Right ventricle myocardium superior (tissue), 1 donor: ENCODE measurements at regions not wholly inside any gene's neighbourhood (a gene's known extent, or its start where the extent isn't known, plus 50 kb on each side); places are given as distances from the start of the nearest gene placed in this dataset.
"Not testable (repeated sequence)": the region's sequence is repeated elsewhere in the genome, so short reads cannot be mapped to it uniquely, and the experiment has no call there.

Experiments
- ATAC-seq: fragments of 200-7000 bp; cut with Tn5 transposase; one replicate; pipeline ENCODE4 v1.9.1; 2020; ENCODE audit warnings: mild to moderate bottlenecking; ENCODE audit not compliant: poor library complexity
- DNase-seq: peaks from one replicate; pipeline ENCODE4 v3.0.0-alpha.2; 2020
- intact Hi-C: fragments of 100-400 bp; cut with DNase I; formaldehyde crosslinking; loops from one replicate; pipeline ENCODE4 v1.11.2; 2022
- donor health status: DM: no; HTN: yes; CAD: no; lungs with severe emphysema.

- ATAC-seq, DNase-seq, intact Hi-C loops: not testable (repeated sequence)
Observed at GRCh38 chr21:5217933-5218332, 5303.4 kb upstream of the TPTE start.

GRCh38 chr21:5219988-5220387 is 5301.4 kb upstream of the TPTE start:
- intact Hi-C loops, ATAC-seq, DNase-seq: not testable (repeated sequence)

GRCh38 chr21:5220468-5220867 is 5300.9 kb upstream of the TPTE start:
- ATAC-seq, intact Hi-C loops, DNase-seq: not testable (repeated sequence)

- DNase-seq, intact Hi-C loops: not testable (repeated sequence)
Observed at GRCh38 chr21:5221458-5222050, 5299.8 kb upstream of the TPTE start.

GRCh38 chr21:5222996-5223782 is 5298.2 kb upstream of the TPTE start:
- ATAC-seq, intact Hi-C loops: not testable (repeated sequence)
- peak; percentile 47 for DNase-seq

More at GRCh38 chr21:5221458-5222050, 5299.8 kb upstream of the TPTE start:
- ATAC-seq, result not testable (repeated sequence)

GRCh38 chr21:5224156-5224555 is 5297.2 kb upstream of the TPTE start:
- ATAC-seq, DNase-seq, intact Hi-C loops: not testable (repeated sequence)

- intact Hi-C loops, ATAC-seq: not testable (repeated sequence)
Observed at GRCh38 chr21:5227252-5227651, 5294.1 kb upstream of the TPTE start.

GRCh38 chr21:5230561-5230960 is 5290.8 kb upstream of the TPTE start:
- intact Hi-C loops, ATAC-seq, DNase-seq: not testable (repeated sequence)

More at GRCh38 chr21:5227252-5227651, 5294.1 kb upstream of the TPTE start:
- DNase-seq, result not testable (repeated sequence)

- ATAC-seq, intact Hi-C loops: not testable (repeated sequence)
- DNase-seq, result peak; percentile 43
Observed at GRCh38 chr21:5231261-5231660, 5290.1 kb upstream of the TPTE start.

- ATAC-seq, intact Hi-C loops: not testable (repeated sequence)
Observed at GRCh38 chr21:5232176-5232958, 5289.0 kb upstream of the TPTE start.

GRCh38 chr21:5235761-5236160 is 5285.6 kb upstream of the TPTE start:
- DNase-seq, intact Hi-C loops, ATAC-seq: not testable (repeated sequence)

More at GRCh38 chr21:5232176-5232958, 5289.0 kb upstream of the TPTE start:
- not testable (repeated sequence) for DNase-seq

- DNase-seq, intact Hi-C loops, ATAC-seq: not testable (repeated sequence)
Observed at GRCh38 chr21:5236846-5237675, 5284.3 kb upstream of the TPTE start.

GRCh38 chr21:5240521-5240920 is 5280.9 kb upstream of the TPTE start:
- DNase-seq, ATAC-seq, intact Hi-C loops: not testable (repeated sequence)

GRCh38 chr21:5242732-5243131 is 5278.7 kb upstream of the TPTE start:
- intact Hi-C loops, DNase-seq: not testable (repeated sequence)

GRCh38 chr21:5243257-5243656 is 5278.1 kb upstream of the TPTE start:
- DNase-seq, ATAC-seq, intact Hi-C loops: not testable (repeated sequence)

More at GRCh38 chr21:5242732-5243131, 5278.7 kb upstream of the TPTE start:
- ATAC-seq, result not testable (repeated sequence)

- DNase-seq, intact Hi-C loops, ATAC-seq: not testable (repeated sequence)
Observed at GRCh38 chr21:5243715-5244375, 5277.5 kb upstream of the TPTE start.

GRCh38 chr21:5244376-5244718 is 5277.0 kb upstream of the TPTE start:
- intact Hi-C loops, DNase-seq, ATAC-seq: not testable (repeated sequence)
